Keratinocyte (primary cell): ENCODE measurements at regions not wholly inside any gene's neighbourhood (a gene's known extent, or its start where the extent isn't known, plus 50 kb on each side); places are given as distances from the start of the nearest gene placed in this dataset.

Experiments
- CTCF ChIP-seq, 3 experiments: IDR thresholded peaks in 1 of 3; conservative IDR thresholded peaks in 1 of 3; optimal IDR thresholded peaks in 1 of 3; 2 replicates in 2 of 3; 3 replicates in 1 of 3; pipeline versions ENCODE3 to v1.5.1; 2011; ENCODE audit warnings: low read length in 3 of 3, mild to moderate bottlenecking in 3 of 3, moderate library complexity in 2 of 3, control low read depth in 1 of 3, inconsistent platforms in 1 of 3; ENCODE audit not compliant: insufficient read depth in 2 of 3; ENCODE audit errors: extremely low read depth in 1 of 3
- EZH2 ChIP-seq: IDR thresholded peaks from one replicate; pipeline ENCODE4 v1.6.1; 2012; ENCODE audit warnings: inconsistent platforms, mild to moderate bottlenecking, low read length, moderate library complexity

- no peak for TF ChIP-seq CTCF (optimal IDR thresholded peaks at IDR 0.05 in 1 of 3, IDR thresholded peaks at IDR 0.05 in 1 of 3, conservative IDR thresholded peaks at IDR 0.05 in 1 of 3; ENCODE audit: extremely low read depth in 1 of 3, insufficient read depth in 2 of 3, low read length in 3 of 3)
- no peak for TF ChIP-seq EZH2
Observed at GRCh38 chr10:3648576-3648975, 136.4 kb downstream of the KLF6 start.
